Upper lobe of right lung (tissue), 1 donor: ENCODE measurements at regions not wholly inside any gene's neighbourhood (a gene's known extent, or its start where the extent isn't known, plus 50 kb on each side); places are given as distances from the start of the nearest gene placed in this dataset.

Experiments
- ATAC-seq: fragments of 200-7000 bp; cut with Tn5 transposase; one replicate; pipeline ENCODE4 v1.9.1; 2020; ENCODE audit warnings: mild to moderate bottlenecking, moderate library complexity
- DNase-seq: peaks from one replicate; pipeline ENCODE4 v3.0.0-alpha.2; 2020
- H3K27ac ChIP-seq: fragments of 200-600 bp; one replicate; pipeline ENCODE4 v1.8.0; 2022
- H3K27me3 ChIP-seq: fragments of 200-600 bp; one replicate; pipeline ENCODE4 v1.8.0; 2022; ENCODE audit warnings: mild to moderate bottlenecking
- H3K36me3 ChIP-seq: fragments of 200-600 bp; one replicate; pipeline ENCODE4 v1.8.0; 2022
- H3K4me1 ChIP-seq: fragments of 200-600 bp; one replicate; pipeline ENCODE4 v1.8.0; 2022
- H3K4me3 ChIP-seq: fragments of 200-600 bp; one replicate; pipeline ENCODE4 v1.8.0; 2022; ENCODE audit warnings: mild to moderate bottlenecking
- H3K9me3 ChIP-seq: fragments of 200-600 bp; one replicate; pipeline ENCODE4 v1.8.0; 2022
- intact Hi-C: fragments of 100-400 bp; cut with DNase I; formaldehyde crosslinking; loops from one replicate; pipeline ENCODE4 v1.11.0; 2022
- TF ChIP-seq, protein P1 (sequence below): fragments of 200-600 bp; IDR thresholded peaks from one replicate; pipeline ENCODE4 v1.8.0; 2022; ENCODE audit warnings: antibody characterized with exemption
- donor health status: DM: no; HTN: yes; CAD: no; lungs with severe emphysema.

DNA sequence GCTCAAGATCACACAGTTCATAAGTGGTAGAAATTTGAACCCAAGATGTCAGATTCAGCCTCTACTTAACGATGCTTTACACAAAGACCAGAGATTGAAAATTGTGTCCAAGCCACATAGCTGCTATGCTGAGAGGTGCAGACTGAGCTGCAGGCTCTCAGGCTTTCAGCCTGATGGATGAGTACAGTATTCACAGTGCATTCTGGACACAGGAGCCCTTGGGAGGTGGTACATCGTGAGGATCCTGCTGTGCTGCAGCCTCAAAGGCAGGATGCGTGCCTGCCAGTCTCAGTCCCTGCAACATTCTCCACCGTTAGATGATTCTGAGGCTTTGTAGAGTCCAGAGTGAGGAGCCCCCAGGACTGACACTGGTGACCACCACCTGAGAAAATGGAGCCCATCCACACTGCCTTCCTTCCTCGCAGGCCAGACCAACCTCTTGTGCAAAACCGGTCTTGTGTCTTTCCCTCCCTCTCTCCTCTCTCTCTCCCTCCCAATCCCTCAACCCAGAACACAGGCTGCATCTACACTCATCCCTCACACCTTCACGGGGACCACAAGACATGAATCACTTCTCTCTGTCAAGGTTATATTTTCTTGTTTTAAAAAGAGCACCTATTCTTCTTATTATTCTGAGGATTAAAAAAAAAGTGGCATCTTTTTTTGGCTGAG, 203.4 kb upstream of the ZNF507 start:
- ATAC-seq (no peak), DNase-seq (no peak)
- Histone ChIP-seq H3K4me3 (no peak overlapping the region), H3K27ac (no peak overlapping the region), H3K36me3 (no peaks in the 10 kb centered on the region), H3K4me1 (no peaks in the 10 kb centered on the region), H3K9me3 (peaks cover 10% of the 10 kb centered on the region), H3K27me3 (no peaks in the 10 kb centered on the region)
- intact Hi-C loops = no loop called here
- TF ChIP-seq, protein P1, sequence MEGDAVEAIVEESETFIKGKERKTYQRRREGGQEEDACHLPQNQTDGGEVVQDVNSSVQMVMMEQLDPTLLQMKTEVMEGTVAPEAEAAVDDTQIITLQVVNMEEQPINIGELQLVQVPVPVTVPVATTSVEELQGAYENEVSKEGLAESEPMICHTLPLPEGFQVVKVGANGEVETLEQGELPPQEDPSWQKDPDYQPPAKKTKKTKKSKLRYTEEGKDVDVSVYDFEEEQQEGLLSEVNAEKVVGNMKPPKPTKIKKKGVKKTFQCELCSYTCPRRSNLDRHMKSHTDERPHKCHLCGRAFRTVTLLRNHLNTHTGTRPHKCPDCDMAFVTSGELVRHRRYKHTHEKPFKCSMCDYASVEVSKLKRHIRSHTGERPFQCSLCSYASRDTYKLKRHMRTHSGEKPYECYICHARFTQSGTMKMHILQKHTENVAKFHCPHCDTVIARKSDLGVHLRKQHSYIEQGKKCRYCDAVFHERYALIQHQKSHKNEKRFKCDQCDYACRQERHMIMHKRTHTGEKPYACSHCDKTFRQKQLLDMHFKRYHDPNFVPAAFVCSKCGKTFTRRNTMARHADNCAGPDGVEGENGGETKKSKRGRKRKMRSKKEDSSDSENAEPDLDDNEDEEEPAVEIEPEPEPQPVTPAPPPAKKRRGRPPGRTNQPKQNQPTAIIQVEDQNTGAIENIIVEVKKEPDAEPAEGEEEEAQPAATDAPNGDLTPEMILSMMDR = no peak

DNA sequence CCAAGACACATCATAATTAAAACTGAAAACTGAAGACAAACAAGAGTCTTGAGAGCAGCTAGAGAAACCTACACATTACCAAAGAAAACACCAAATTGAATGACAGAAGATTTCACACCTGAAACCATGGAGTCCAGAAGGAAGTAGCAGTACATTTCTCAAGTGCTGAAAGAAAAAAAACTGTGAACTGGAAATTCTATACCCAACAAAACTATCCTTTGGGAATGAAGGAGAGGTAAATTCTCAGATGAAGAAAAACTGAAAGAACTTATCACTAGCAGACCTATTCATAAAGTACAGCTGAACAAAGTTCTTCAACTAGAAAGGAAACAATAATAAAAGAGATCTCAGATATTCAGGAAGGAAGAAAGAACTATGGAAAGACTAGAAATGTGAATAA, 198.7 kb upstream of the ZNF507 start:
- Histone ChIP-seq H3K27ac (no peak overlapping the region), H3K4me1 (no peaks in the 10 kb centered on the region), H3K36me3 (no peaks in the 10 kb centered on the region), H3K4me3 (no peak overlapping the region), H3K27me3 (no peaks in the 10 kb centered on the region), H3K9me3 (peaks cover 17% of the 10 kb centered on the region)
- intact Hi-C loops = no loop called here
- TF ChIP-seq, protein P1 = no peak
- ATAC-seq (no peak), DNase-seq (no peak)

DNA sequence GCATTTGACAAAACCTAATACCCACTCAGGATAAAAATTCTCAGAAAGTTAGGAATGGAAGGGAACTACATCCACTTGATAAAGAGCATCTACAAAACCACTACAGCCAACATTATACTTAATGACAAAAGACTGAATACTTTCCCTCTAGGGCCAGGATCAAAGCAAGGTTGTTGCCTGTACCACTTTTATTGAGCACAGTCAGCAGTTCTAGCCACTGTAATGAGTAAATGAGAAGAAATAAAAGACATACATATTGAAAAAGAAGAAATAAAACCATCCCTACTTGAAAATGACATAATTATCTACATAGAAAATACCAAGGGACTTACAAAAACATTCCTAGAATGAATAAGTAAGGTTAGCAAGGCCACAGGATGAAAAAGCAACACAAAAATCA, 194.8 kb upstream of the ZNF507 start:
- Histone ChIP-seq H3K36me3 (no peaks in the 10 kb centered on the region), H3K27ac (no peak overlapping the region), H3K4me1 (no peaks in the 10 kb centered on the region), H3K27me3 (no peaks in the 10 kb centered on the region), H3K4me3 (no peak overlapping the region), H3K9me3 (peaks cover 15% of the 10 kb centered on the region)
- intact Hi-C loops = no loop called here
- TF ChIP-seq, protein P1 = no peak
- DNase-seq (no peak), ATAC-seq (no peak)

DNA sequence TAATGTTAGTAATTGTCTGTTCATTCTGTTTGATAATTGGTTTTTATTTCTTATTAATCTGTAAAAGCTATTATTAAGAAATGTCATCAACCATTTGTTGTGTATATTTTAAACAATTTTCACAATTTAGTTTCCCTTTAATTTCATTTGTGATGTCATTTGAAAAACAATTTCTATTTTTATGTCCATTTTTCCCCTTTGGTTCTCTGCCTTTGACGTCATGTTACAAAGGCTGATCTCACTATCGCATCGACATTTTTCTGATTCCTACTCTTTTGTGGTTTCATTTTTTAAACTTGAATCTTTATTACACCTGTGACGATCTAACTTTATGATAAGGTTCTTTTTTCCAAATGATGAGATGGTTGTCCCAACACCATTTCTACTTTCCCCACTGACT, 191.0 kb upstream of the ZNF507 start:
- intact Hi-C loops = no loop called here
- Histone ChIP-seq H3K9me3 (peaks cover under 1% of the 10 kb centered on the region), H3K27ac (no peak overlapping the region), H3K36me3 (no peaks in the 10 kb centered on the region), H3K4me1 (no peaks in the 10 kb centered on the region), H3K27me3 (no peaks in the 10 kb centered on the region), H3K4me3 (no peak overlapping the region)
- ATAC-seq (no peak), DNase-seq (no peak)
- TF ChIP-seq, protein P1 = no peak

DNA sequence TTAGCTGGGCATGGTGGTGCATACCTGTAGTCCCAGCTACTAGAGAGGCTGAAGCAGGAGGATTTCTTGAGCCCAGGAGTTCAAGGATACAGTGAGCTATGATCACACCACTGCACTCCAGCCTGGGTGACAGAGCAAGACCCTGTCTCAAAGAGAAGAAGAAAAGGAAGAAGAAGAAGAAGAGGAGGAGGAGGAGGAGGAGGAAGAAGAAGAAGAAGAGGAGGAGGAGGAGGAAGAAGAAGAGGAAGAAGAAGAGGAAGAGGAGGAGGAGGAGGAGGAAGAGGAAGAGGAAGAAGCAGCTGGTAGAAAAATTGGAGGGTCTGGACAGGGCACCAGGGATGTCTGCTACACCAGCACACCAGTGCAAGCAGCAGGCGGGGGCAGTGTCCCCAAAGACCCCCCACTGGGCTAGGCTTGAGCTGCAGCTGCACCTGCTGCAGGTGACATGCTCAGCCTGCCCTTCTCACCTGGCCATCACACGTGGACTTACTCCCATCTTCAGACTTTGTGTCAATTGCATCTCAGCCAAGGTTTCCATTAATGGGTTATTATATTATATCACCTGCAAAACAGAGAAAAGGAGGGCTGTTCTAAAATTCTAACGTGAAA, 180.9 kb upstream of the ZNF507 start:
- Histone ChIP-seq H3K4me3 (no peak overlapping the region), H3K4me1 (no peaks in the 10 kb centered on the region), H3K36me3 (no peaks in the 10 kb centered on the region), H3K9me3 (no peaks in the 10 kb centered on the region), H3K27ac (no peak overlapping the region), H3K27me3 (peaks cover 5% of the 10 kb centered on the region)
- TF ChIP-seq, protein P1 = no peak
- no peak for ATAC-seq
- intact Hi-C loops = no loop called here
- DNase-seq = no peak
